Spleen (tissue), 11 donors: ENCODE measurements at regions not wholly inside any gene's neighbourhood (a gene's known extent, or its start where the extent isn't known, plus 50 kb on each side); places are given as distances from the start of the nearest gene placed in this dataset.

Source experiments
- DNase-seq: peaks from one replicate; pipeline ENCODE4 v3.0.0-alpha.2; 2020
- H3K27ac ChIP-seq, 8 donors: fragments of 200-600 bp; sonication (generic) in 7 of 8; 1 replicate in 4 of 8; 2 replicates in 4 of 8; pipeline versions ENCODE4 v1.5.0 to v1.8.0; 2016 to 2021; ENCODE audit warnings: inconsistent platforms in 4 of 8, mild to moderate bottlenecking in 4 of 8, moderate library complexity in 1 of 8
- H3K27me3 ChIP-seq, 7 donors: fragments of 200-600 bp; sonication (generic) in 6 of 7; replicated peaks in 1 of 7; 1 replicate in 4 of 7; 2 replicates in 3 of 7; pipeline versions ENCODE4 v1.5.0 to v1.8.0; 2016 to 2021; ENCODE audit warnings: inconsistent platforms in 3 of 7, mild to moderate bottlenecking in 1 of 7
- H3K36me3 ChIP-seq, 6 donors: fragments of 200-600 bp; sonication (generic) in 5 of 6; 1 replicate in 4 of 6; 2 replicates in 2 of 6; pipeline versions ENCODE4 v1.5.0 to v1.8.0; 2016 to 2021; ENCODE audit warnings: inconsistent platforms in 2 of 6
- H3K4me1 ChIP-seq, 6 donors: fragments of 200-600 bp; sonication (generic) in 5 of 6; 1 replicate in 3 of 6; 2 replicates in 3 of 6; pipeline versions ENCODE4 v1.5.0 to v1.8.0; 2016 to 2021; ENCODE audit warnings: inconsistent platforms in 3 of 6
- H3K4me3 ChIP-seq, 8 donors: fragments of 200-600 bp; sonication (generic) in 7 of 8; 1 replicate in 4 of 8; 2 replicates in 4 of 8; pipeline versions ENCODE4 v1.5.0 to v1.8.0; 2016 to 2021; ENCODE audit warnings: inconsistent platforms in 4 of 8, mild to moderate bottlenecking in 4 of 8, moderate library complexity in 2 of 8
- H3K9me3 ChIP-seq, 8 donors: fragments of 200-600 bp; sonication (generic) in 7 of 8; 1 replicate in 4 of 8; 2 replicates in 4 of 8; pipeline versions ENCODE4 v1.5.0 to v1.8.0; 2016 to 2021; ENCODE audit warnings: inconsistent platforms in 4 of 8
- POLR2A ChIP-seq, 3 donors: fragments of 450-650 bp; IDR thresholded peaks; one replicate each; pipeline ENCODE4 v1.5.1; 2017; ENCODE audit warnings: antibody characterized with exemption in 3 of 3, mild to moderate bottlenecking in 1 of 3
- POLR2AphosphoS5 ChIP-seq, 3 donors: sonication (generic); formaldehyde crosslinking; IDR thresholded peaks; one replicate each; pipeline ENCODE4 v1.5.1; 2017; ENCODE audit warnings: antibody characterized with exemption in 3 of 3
- WGBS, 5 donors: extraction: QIAGEN DNeasy Blood & Tissue Kit in 3 of 5; methylation state at CpG; one replicate each; pipeline versions ENCODE4 v1.1.5 to v1.1.7; 2013 to 2018; 5-methylcytosine and 5-hydroxymethylcytosine counted together
- intact Hi-C: fragments of 100-400 bp; cut with DNase I; formaldehyde crosslinking; loops from one replicate; pipeline ENCODE4 v1.15.0; 2023; ENCODE audit warnings: low total_unique reads
- TF ChIP-seq, protein P1 (sequence below), 11 experiments: fragments of 200-600 bp in 7 of 11; fragments of 450-650 bp in 4 of 11; sonication (generic) in 4 of 11; IDR thresholded peaks in 8 of 11; conservative IDR thresholded peaks in 3 of 11; 1 replicate in 7 of 11; 2 replicates in 4 of 11; pipeline versions ENCODE4 v1.4.0 to v1.8.0; 2016 to 2021; ENCODE audit warnings: antibody characterized with exemption in 11 of 11, inconsistent platforms in 4 of 11, mild to moderate bottlenecking in 1 of 11
- donor health status: healthy with polysubstance abuse.
- donor health status: DM: no; HTN: no; CAD: no; lungs with moderate emphysema.
- donor health status: DM: no; HTN: no; CAD: no.
- donor health status: Bipolar disorder and iron deficiency.
- donor health status: healthy.
- donor health status: DM: no; HTN: no; CAD: no.
- donor health status: DM: yes; HTN: yes; CAD: no.

DNA sequence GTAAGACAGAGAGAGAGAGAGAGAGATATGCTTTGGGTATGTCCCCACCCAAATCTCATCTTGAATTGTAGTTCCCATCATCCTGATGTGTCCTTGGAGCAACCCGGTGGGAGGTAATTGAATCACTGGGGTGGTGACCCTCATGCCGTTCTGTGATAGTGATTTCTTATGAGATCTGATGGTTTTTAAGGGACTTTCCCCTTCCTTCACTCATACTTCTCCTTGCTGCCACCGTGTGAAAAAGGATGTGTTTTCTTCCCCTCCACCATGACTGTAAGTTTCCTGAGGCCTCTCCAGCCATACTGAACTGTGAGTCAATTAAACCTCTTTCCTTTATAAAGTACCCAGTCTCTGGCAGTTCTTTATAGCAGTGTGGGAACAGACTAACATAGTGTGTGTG lies 60.3 kb downstream of the EOMES start:
- Histone ChIP-seq H3K27me3 (no peaks in the 10 kb centered on the region), H3K27ac (no peak overlapping the region), H3K36me3 (no peaks in the 10 kb centered on the region), H3K4me3 (no peak overlapping the region), H3K4me1 (peaks cover 0 to 12% (median 11%) of the 10 kb centered on the region in 6 donors), H3K9me3 (no peaks in the 10 kb centered on the region)
- no peak for DNase-seq
- intact Hi-C loops = no loop called here
- 40 to 60% (median 45%) methylated on average over 3 of the region's 3 CpGs for WGBS, 5 donors
- TF ChIP-seq POLR2A (IDR thresholded peaks at IDR 0.05) (no peak), POLR2AphosphoS5 (IDR thresholded peaks at IDR 0.05) (no peak)
- TF ChIP-seq, protein P1, sequence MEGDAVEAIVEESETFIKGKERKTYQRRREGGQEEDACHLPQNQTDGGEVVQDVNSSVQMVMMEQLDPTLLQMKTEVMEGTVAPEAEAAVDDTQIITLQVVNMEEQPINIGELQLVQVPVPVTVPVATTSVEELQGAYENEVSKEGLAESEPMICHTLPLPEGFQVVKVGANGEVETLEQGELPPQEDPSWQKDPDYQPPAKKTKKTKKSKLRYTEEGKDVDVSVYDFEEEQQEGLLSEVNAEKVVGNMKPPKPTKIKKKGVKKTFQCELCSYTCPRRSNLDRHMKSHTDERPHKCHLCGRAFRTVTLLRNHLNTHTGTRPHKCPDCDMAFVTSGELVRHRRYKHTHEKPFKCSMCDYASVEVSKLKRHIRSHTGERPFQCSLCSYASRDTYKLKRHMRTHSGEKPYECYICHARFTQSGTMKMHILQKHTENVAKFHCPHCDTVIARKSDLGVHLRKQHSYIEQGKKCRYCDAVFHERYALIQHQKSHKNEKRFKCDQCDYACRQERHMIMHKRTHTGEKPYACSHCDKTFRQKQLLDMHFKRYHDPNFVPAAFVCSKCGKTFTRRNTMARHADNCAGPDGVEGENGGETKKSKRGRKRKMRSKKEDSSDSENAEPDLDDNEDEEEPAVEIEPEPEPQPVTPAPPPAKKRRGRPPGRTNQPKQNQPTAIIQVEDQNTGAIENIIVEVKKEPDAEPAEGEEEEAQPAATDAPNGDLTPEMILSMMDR (IDR thresholded peaks at IDR 0.05 in 8 of 11, conservative IDR thresholded peaks at IDR 0.05 in 3 of 11) = no peak

DNA sequence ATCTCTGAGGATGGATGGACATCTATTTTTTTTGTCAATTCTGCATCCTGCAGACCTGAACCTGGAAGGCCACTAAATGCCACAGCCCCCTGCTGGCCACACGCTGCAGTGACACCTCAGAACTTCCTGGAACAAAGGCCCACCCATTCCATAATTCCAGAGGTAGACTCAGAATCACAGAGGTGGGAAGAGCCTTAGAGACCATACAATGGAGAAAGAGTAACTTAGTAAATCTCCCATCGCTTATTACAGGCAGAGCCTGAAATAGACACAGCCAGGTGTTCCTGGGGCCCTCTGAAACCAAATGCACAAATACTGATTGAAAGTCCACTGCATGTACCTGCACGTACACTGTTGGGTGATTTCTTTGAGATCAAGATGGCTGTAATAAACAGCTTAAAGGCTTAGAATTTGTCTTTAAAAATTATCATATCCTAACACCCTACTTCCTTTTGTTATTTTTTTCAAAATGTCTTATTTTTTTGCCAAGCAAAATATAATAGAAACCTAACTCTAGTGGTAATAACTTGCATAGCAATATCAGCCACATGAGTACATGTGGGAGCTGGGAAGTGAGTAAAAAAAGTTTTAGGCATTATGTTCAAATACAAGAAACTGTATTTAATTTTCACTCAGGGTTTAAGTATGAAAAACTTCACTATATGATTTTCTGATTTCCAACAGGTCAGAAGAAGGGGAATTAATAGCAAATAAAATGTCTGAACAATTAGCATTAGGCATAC lies 62.7 kb downstream of the EOMES start:
- Histone ChIP-seq H3K27me3 (no peaks in the 10 kb centered on the region), H3K4me1 (no peaks in the 10 kb centered on the region), H3K9me3 (no peaks in the 10 kb centered on the region), H3K4me3 (no peak overlapping the region), H3K36me3 (no peaks in the 10 kb centered on the region), H3K27ac (no peak overlapping the region)
- TF ChIP-seq, protein P1 (IDR thresholded peaks at IDR 0.05 in 8 of 11, conservative IDR thresholded peaks at IDR 0.05 in 3 of 11) = peak; percentile 51 to 82 (median 75)
- TF ChIP-seq POLR2A (IDR thresholded peaks at IDR 0.05) = no peak
- TF ChIP-seq POLR2AphosphoS5 (IDR thresholded peaks at IDR 0.05) = peak in 1 of 3 donors; percentile 16
- WGBS, 5 donors = 49 to 63% (median 56%) methylated on average over 3 of the region's 3 CpGs
- DNase-seq = no peak
- intact Hi-C loops = no loop called here

DNA sequence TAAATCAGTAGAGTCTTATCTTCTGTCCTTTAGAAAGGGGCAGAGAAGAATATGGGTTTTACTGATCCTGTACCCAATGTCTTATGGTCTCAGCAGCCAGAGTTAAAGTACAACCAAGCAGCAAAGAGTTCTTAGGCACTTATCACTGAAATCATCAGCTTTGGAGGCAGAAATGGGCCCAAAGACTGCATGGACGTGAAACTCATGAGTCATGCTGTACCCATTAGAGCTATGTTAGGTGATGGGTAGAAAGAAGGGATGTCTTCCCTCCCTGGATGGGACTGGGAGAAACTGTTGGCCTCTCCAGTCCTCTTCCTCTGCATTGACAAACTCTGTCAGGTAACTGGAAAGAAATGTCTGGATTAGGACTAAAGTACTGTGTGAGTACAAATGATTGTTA lies 63.4 kb downstream of the EOMES start:
- Histone ChIP-seq H3K27me3 (no peaks in the 10 kb centered on the region), H3K27ac (no peak overlapping the region), H3K4me1 (no peaks in the 10 kb centered on the region), H3K4me3 (no peak overlapping the region), H3K36me3 (no peaks in the 10 kb centered on the region), H3K9me3 (no peaks in the 10 kb centered on the region)
- DNase-seq = no peak
- intact Hi-C loops = no loop called here
- 68 to 83% (median 81%) methylated on average over 1 of the region's 1 CpG for WGBS, 5 donors
- TF ChIP-seq POLR2A (IDR thresholded peaks at IDR 0.05) (no peak), POLR2AphosphoS5 (IDR thresholded peaks at IDR 0.05) (no peak)
- TF ChIP-seq, protein P1 (IDR thresholded peaks at IDR 0.05 in 8 of 11, conservative IDR thresholded peaks at IDR 0.05 in 3 of 11) = no peak

GRCh38 chr3:27657871-27658270 lies 64.3 kb downstream of the EOMES start:
- Histone ChIP-seq H3K36me3 (no peaks in the 10 kb centered on the region), H3K9me3 (no peaks in the 10 kb centered on the region), H3K27ac (no peak overlapping the region), H3K4me3 (no peak overlapping the region), H3K27me3 (no peaks in the 10 kb centered on the region), H3K4me1 (no peaks in the 10 kb centered on the region)
- no peak for TF ChIP-seq POLR2A (IDR thresholded peaks at IDR 0.05)
- TF ChIP-seq POLR2AphosphoS5 (IDR thresholded peaks at IDR 0.05) = no peak
- TF ChIP-seq, protein P1 (IDR thresholded peaks at IDR 0.05 in 8 of 11, conservative IDR thresholded peaks at IDR 0.05 in 3 of 11) = no peak
- WGBS, 5 donors = 80 to 91% (median 87%) methylated on average over 2 of the region's 2 CpGs
- intact Hi-C loops = no loop called here
- no peak for DNase-seq
